ENCODE measurements at regions not wholly inside any gene's neighbourhood (a gene's known extent, or its start where the extent isn't known, plus 50 kb on each side); places are given as distances from the start of the nearest gene placed in this dataset.

DNA sequence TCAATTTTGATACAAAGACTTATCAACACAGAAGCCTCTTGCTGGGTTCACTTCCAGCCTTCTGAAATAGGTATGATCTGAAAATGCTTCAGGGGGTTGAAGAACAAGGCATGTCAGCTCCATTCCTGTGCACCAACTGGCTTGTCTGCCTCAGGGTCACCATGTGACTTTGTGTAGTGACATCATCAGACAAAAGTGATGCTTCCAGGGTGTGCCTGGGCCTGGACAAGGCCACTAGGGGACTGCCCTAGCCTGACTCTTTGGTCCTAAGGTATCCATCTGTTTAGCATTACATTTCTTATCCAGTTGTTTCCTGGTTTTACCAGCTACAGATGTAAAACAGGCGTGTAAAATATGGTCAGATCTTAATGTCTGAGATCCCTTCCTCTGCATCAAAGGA is 155.6 kb downstream of the CAND1 start:
- Mint-ChIP-seq H3K36me3 (no peaks in the 10 kb centered on the region), H3K27me3 (no peaks in the 10 kb centered on the region), H3K4me3 (peak overlapping the region; percentile 9), H3K9me3 (peaks cover 8% of the 10 kb centered on the region), H3K27ac (peak overlapping the region; percentile 70), H3K4me1 (ENCODE audit: unreplicated experiment) (peaks cover 75% of the 10 kb centered on the region)
- TF ChIP-seq, protein P1, sequence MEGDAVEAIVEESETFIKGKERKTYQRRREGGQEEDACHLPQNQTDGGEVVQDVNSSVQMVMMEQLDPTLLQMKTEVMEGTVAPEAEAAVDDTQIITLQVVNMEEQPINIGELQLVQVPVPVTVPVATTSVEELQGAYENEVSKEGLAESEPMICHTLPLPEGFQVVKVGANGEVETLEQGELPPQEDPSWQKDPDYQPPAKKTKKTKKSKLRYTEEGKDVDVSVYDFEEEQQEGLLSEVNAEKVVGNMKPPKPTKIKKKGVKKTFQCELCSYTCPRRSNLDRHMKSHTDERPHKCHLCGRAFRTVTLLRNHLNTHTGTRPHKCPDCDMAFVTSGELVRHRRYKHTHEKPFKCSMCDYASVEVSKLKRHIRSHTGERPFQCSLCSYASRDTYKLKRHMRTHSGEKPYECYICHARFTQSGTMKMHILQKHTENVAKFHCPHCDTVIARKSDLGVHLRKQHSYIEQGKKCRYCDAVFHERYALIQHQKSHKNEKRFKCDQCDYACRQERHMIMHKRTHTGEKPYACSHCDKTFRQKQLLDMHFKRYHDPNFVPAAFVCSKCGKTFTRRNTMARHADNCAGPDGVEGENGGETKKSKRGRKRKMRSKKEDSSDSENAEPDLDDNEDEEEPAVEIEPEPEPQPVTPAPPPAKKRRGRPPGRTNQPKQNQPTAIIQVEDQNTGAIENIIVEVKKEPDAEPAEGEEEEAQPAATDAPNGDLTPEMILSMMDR (conservative IDR thresholded peaks at IDR 0.05), result no peak
- no peak for DNase-seq (ENCODE audit: extremely low spot score, unreplicated experiment)

DNA sequence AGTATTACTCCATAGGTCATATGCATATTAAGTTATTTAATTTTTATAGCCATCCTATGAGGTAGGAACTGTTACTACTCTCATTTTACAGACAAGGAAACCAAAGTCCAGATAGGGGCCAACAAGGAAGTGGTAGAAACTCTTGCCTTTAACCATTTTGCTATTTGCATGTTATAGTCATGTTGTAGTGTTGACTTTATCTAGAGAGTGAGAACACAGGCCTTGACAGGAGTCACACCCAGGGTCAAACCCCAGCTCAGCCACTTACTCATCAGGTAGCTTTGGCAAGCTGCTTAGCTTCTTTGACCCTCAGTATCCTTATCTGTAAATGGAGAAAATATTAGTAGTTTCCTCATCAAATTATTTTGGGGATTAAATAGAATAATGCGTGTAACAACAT is 156.2 kb downstream of the CAND1 start:
- H3K9me3 Mint-ChIP-seq, result peaks cover 8% of the 10 kb centered on the region
- H3K36me3 Mint-ChIP-seq, result no peaks in the 10 kb centered on the region
- DNase-seq (ENCODE audit: extremely low spot score, unreplicated experiment), result no peak
- peaks cover 76% of the 10 kb centered on the region for H3K4me1 Mint-ChIP-seq (ENCODE audit: unreplicated experiment)
- H3K4me3 Mint-ChIP-seq, result no peak overlapping the region
- TF ChIP-seq, protein P1 (conservative IDR thresholded peaks at IDR 0.05), result no peak
- peak overlapping the region; percentile 70 for H3K27ac Mint-ChIP-seq
- no peaks in the 10 kb centered on the region for H3K27me3 Mint-ChIP-seq

DNA sequence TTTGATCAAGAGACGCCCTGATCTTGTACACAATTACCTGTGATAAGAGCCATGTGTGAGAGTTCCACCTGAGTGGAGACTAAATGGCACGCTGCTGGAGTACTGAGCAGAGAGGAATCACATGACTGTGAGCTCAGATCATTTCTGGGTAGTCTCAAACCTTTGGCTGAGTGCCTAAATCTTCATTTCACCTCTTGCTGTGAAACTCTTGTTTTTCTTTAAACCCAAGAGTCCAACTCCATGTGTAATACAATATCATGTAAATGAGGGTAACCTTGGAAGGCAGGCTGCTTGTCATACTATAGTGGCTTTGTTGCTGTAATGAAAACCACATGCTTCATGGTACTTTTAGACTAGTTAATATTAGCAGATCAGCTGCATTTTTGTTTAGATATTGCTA is 156.9 kb downstream of the CAND1 start:
- H3K27me3 Mint-ChIP-seq, result no peaks in the 10 kb centered on the region
- peaks cover 76% of the 10 kb centered on the region for H3K4me1 Mint-ChIP-seq (ENCODE audit: unreplicated experiment)
- no peaks in the 10 kb centered on the region for H3K36me3 Mint-ChIP-seq
- TF ChIP-seq, protein P1 (conservative IDR thresholded peaks at IDR 0.05), result no peak
- peak overlapping the region; percentile 59 for H3K4me3 Mint-ChIP-seq
- no peak for DNase-seq (ENCODE audit: extremely low spot score, unreplicated experiment)
- H3K27ac Mint-ChIP-seq, result peak overlapping the region; percentile 67
- H3K9me3 Mint-ChIP-seq, result peaks cover 8% of the 10 kb centered on the region

DNA sequence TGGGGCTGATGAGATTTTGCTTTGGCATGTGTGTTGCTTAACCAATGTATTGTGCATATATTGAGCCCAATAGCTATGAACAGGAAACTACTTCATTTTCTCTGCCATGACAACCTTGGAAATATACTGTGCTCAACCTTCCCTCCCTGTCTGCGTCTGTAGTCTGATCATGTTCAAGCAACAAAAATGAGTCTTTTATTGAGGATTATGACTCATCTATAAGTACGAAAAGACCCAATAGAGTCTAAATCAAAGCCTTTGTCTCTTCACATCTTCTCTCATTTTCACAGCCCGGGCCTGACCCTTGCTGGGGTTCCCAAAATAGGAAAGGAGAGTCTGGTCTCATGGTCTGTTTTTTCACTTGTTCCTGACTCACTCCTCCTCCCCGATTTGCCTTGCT is 158.2 kb downstream of the CAND1 start:
- H3K4me3 Mint-ChIP-seq, result peak overlapping the region; percentile 0
- H3K36me3 Mint-ChIP-seq, result no peaks in the 10 kb centered on the region
- no peaks in the 10 kb centered on the region for H3K27me3 Mint-ChIP-seq
- DNase-seq (ENCODE audit: extremely low spot score, unreplicated experiment), result no peak
- peaks cover 8% of the 10 kb centered on the region for H3K9me3 Mint-ChIP-seq
- H3K27ac Mint-ChIP-seq, result peak overlapping the region; percentile 19
- TF ChIP-seq, protein P1 (conservative IDR thresholded peaks at IDR 0.05), result no peak
- peaks cover 78% of the 10 kb centered on the region for H3K4me1 Mint-ChIP-seq (ENCODE audit: unreplicated experiment)

DNA sequence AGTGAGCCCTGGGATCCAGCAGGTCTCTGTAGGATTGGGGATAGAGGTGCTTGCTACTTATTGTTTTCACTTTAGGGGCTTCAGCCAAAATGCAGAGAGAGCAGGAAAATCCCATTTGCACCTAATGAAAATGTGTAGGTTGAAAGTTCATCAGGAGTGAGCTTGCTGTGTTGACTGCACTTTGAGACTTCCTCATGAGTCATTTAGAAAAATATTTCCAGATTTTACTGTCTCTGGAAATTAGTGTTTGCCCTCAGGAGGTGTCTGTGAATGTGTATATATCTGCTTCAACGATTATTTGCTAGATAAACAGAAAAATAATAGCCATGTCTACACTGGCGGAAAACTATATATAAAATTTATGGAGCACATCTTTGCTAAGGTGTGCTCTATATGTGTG is 159.3 kb downstream of the CAND1 start:
- Mint-ChIP-seq H3K4me3 (no peak overlapping the region), H3K36me3 (no peaks in the 10 kb centered on the region), H3K4me1 (ENCODE audit: unreplicated experiment) (peaks cover 72% of the 10 kb centered on the region), H3K27me3 (no peaks in the 10 kb centered on the region), H3K9me3 (peaks cover 8% of the 10 kb centered on the region), H3K27ac (peak overlapping the region; percentile 19)
- TF ChIP-seq, protein P1 (conservative IDR thresholded peaks at IDR 0.05), result no peak
- DNase-seq (ENCODE audit: extremely low spot score, unreplicated experiment), result no peak

All from type B pancreatic cell (in vitro differentiated cells).